Mammary epithelial cell (primary cell): ENCODE measurements at regions not wholly inside any gene's neighbourhood (a gene's known extent, or its start where the extent isn't known, plus 50 kb on each side); places are given as distances from the start of the nearest gene placed in this dataset.

Source experiments
- CTCF ChIP-seq, 2 donors: IDR thresholded peaks in 1 of 2; conservative IDR thresholded peaks in 1 of 2; 2 replicates each; pipeline ENCODE4 v1.5.1; 2011 to 2012; ENCODE audit warnings: inconsistent platforms in 2 of 2, low read length in 2 of 2, mild to moderate bottlenecking in 2 of 2, control low read depth in 1 of 2, low read depth in 1 of 2; ENCODE audit not compliant: insufficient read depth in 1 of 2; ENCODE audit errors: extremely low read depth in 1 of 2
- EZH2 ChIP-seq: IDR thresholded peaks from 2 replicates; pipeline ENCODE4 v1.6.1; 2012; ENCODE audit warnings: low read length, inconsistent platforms, borderline replicate concordance

DNA sequence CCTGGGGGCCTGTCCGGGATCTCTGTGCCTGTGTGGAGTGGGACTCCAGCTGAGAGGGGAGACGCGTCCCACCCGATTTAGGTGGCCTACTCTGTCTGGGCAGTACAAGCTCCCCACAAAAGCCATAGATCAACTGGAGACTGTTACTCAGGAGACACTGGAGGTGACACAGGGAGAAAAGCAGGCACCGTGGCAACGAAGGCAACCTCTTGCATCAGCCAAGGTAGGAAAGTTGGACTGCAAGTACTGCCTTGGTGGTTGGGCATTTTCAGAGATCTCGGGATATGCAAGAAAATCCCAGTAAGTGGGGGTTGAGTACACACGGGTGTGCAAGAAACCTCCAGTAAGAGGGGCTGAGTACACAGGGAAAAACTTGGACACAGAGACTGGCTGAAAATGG lies 1060.0 kb upstream of the MIR17HG start:
- TF ChIP-seq CTCF (conservative IDR thresholded peaks at IDR 0.05 in 1 of 2, IDR thresholded peaks at IDR 0.05 in 1 of 2; ENCODE audit: extremely low read depth in 1 of 2, insufficient read depth in 1 of 2, low read depth in 1 of 2, low read length in 2 of 2), result no peak
- no peak for TF ChIP-seq EZH2
